ENCODE measurements at regions not wholly inside any gene's neighbourhood (a gene's known extent, or its start where the extent isn't known, plus 50 kb on each side); places are given as distances from the start of the nearest gene placed in this dataset.

DNA sequence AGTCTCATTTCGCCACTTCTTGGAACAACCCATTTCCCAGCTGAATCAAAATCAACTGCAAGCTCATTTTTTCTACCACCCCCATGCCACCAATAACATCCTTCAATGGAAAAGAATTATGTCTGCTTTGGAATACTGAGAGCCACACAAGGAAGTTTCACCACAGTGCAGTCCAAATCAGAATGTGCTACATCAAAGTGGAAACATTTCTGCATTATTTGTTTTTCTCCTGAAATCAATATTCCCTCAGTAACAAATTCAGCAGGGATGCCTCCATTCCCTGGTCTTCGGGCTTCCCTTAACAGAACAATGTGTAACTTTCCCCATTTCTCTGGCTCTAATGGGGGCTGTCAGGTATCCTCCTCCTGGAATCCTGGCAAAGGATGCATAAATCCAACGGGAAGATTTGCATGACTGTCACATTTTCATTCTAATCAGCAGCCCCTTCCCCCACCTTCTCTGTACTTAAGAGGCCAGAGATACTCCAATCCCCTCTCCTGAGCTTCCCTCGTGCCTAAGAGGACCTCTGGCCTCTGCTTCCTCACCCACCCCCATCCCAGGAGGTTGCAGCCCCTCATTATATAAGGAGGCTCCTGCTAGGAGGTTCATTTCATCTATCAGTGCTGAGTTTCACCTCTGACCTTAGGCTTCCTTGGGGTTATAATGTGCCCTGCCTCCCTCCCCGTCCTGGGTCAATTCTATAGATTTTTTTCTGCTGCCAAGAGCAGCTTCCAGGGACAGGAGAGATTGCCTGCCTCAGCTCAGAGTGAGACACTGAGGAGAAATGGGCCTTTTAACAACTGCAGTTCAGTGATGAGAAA lies 201.1 kb downstream of the OMA1 start:
- no peak overlapping the region for H3K4me3 ChIP-seq (replicated peaks in 1 of 2; ENCODE audit: low read depth in 1 of 2, low read length in 2 of 2)
- peaks cover 56% of the 10 kb centered on the region for H3K27me3 ChIP-seq (ENCODE audit: insufficient read depth, low read length)
- H3K27ac ChIP-seq (ENCODE audit: low read depth, low read length) = no peak overlapping the region
- H3K9me3 ChIP-seq (ENCODE audit: control insufficient read depth in 1 of 2, insufficient read depth in 1 of 2, low read depth in 1 of 2, low read length in 2 of 2) = no peaks in the 10 kb centered on the region
- no peaks in the 10 kb centered on the region for H4K20me1 ChIP-seq (ENCODE audit: insufficient read depth)
- intact Hi-C loops (cut with micrococcal nuclease) = no loop called here
- H3K4me1 ChIP-seq (ENCODE audit: control insufficient read depth in 1 of 2, insufficient read depth in 2 of 2, low read length in 2 of 2) = no peaks in the 10 kb centered on the region
- H3K9me2 ChIP-seq (ENCODE audit: insufficient read depth) = no peaks in the 10 kb centered on the region
- no peak overlapping the region for H2AFZ ChIP-seq (ENCODE audit: low read depth, low read length, poor library complexity, severe bottlenecking)
- TF ChIP-seq ELF1 (IDR thresholded peaks at IDR 0.05; ENCODE audit: borderline replicate concordance, low read depth) = no peak
- TF ChIP-seq SIN3A (IDR thresholded peaks at IDR 0.05; ENCODE audit: low read depth) = no peak
- TF ChIP-seq, protein P1, sequence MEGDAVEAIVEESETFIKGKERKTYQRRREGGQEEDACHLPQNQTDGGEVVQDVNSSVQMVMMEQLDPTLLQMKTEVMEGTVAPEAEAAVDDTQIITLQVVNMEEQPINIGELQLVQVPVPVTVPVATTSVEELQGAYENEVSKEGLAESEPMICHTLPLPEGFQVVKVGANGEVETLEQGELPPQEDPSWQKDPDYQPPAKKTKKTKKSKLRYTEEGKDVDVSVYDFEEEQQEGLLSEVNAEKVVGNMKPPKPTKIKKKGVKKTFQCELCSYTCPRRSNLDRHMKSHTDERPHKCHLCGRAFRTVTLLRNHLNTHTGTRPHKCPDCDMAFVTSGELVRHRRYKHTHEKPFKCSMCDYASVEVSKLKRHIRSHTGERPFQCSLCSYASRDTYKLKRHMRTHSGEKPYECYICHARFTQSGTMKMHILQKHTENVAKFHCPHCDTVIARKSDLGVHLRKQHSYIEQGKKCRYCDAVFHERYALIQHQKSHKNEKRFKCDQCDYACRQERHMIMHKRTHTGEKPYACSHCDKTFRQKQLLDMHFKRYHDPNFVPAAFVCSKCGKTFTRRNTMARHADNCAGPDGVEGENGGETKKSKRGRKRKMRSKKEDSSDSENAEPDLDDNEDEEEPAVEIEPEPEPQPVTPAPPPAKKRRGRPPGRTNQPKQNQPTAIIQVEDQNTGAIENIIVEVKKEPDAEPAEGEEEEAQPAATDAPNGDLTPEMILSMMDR (IDR thresholded peaks at IDR 0.05 in 2 of 3, conservative IDR thresholded peaks at IDR 0.05 in 1 of 3; ENCODE audit: borderline replicate concordance in 1 of 3, insufficient read depth in 1 of 3, low read depth in 2 of 3, low read length in 2 of 3) = no peak
- no peak for TF ChIP-seq YY1 (IDR thresholded peaks at IDR 0.05; ENCODE audit: extremely low read depth, insufficient replicate concordance, low read depth, low read length)
- TF ChIP-seq EZH2 (IDR thresholded peaks at IDR 0.05) = no peak
- no peak for TF ChIP-seq CEBPB (IDR thresholded peaks at IDR 0.05; ENCODE audit: low read depth)
- TF ChIP-seq RAD21 (IDR thresholded peaks at IDR 0.05; ENCODE audit: low read depth) = no peak
- TF ChIP-seq EZH2phosphoT487 (IDR thresholded peaks at IDR 0.05; ENCODE audit: borderline replicate concordance) = no peak
- TF ChIP-seq CBX3 (IDR thresholded peaks at IDR 0.05; ENCODE audit: low read depth) = no peak
- TF ChIP-seq, protein P2, sequence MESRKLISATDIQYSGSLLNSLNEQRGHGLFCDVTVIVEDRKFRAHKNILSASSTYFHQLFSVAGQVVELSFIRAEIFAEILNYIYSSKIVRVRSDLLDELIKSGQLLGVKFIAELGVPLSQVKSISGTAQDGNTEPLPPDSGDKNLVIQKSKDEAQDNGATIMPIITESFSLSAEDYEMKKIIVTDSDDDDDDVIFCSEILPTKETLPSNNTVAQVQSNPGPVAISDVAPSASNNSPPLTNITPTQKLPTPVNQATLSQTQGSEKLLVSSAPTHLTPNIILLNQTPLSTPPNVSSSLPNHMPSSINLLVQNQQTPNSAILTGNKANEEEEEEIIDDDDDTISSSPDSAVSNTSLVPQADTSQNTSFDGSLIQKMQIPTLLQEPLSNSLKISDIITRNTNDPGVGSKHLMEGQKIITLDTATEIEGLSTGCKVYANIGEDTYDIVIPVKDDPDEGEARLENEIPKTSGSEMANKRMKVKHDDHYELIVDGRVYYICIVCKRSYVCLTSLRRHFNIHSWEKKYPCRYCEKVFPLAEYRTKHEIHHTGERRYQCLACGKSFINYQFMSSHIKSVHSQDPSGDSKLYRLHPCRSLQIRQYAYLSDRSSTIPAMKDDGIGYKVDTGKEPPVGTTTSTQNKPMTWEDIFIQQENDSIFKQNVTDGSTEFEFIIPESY (IDR thresholded peaks at IDR 0.05; ENCODE audit: extremely low read depth, insufficient replicate concordance, low read length) = no peak
- TF ChIP-seq SP1 (IDR thresholded peaks at IDR 0.05; ENCODE audit: low read depth) = no peak
- TF ChIP-seq, protein P3, sequence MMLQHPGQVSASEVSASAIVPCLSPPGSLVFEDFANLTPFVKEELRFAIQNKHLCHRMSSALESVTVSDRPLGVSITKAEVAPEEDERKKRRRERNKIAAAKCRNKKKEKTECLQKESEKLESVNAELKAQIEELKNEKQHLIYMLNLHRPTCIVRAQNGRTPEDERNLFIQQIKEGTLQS (IDR thresholded peaks at IDR 0.05) = no peak
- TF ChIP-seq SRF (IDR thresholded peaks at IDR 0.05; ENCODE audit: low read depth) = no peak
- TF ChIP-seq JUND (IDR thresholded peaks at IDR 0.05) = no peak
- TF ChIP-seq TCF7L2 (IDR thresholded peaks at IDR 0.05; ENCODE audit: borderline replicate concordance, extremely low read depth, insufficient read depth, insufficient read length) = no peak
- no peak for TF ChIP-seq EGR1 (IDR thresholded peaks at IDR 0.05; ENCODE audit: low read depth)
- TF ChIP-seq ZFX (IDR thresholded peaks at IDR 0.05) = no peak
- TF ChIP-seq ZNF274 (IDR thresholded peaks at IDR 0.05; ENCODE audit: low read depth, low read length) = no peak
- DNase-seq (ENCODE audit: low read depth, low spot score) (no peak), ATAC-seq (no peak)
- H3K9ac ChIP-seq (ENCODE audit: low read length) = no peak overlapping the region
- ChIA-PET CTCF (no interaction called here), RAD21 (ENCODE audit: low non-redundant PET in 1 of 2, low total read pairs in 2 of 2, uncharacterized antibody in 2 of 2, unreplicated experiment in 2 of 2) (no interaction called here), POLR2A (no interaction called here)
- no peak overlapping the region for H3K4me2 ChIP-seq (ENCODE audit: low read length)
- no TSS peak for BruUV-seq (replicated peaks)
- H3K36me3 ChIP-seq (ENCODE audit: control insufficient read depth in 1 of 2, insufficient read depth in 2 of 2, low read length in 2 of 2) = no peaks in the 10 kb centered on the region
- no peaks in the 10 kb centered on the region for H3K79me2 ChIP-seq (ENCODE audit: insufficient read depth, low read length)
